ENCODE measurements at regions not wholly inside any gene's neighbourhood (a gene's known extent, or its start where the extent isn't known, plus 50 kb on each side); places are given as distances from the start of the nearest gene placed in this dataset.

- TF ChIP-seq CREB1 (CRISPR knock-in tag; IDR thresholded peaks at IDR 0.05; ENCODE audit: low read depth) (no peak), REST (IDR thresholded peaks at IDR 0.05; ENCODE audit: unreplicated experiment) (no peak), EZH2 (IDR thresholded peaks at IDR 0.05; ENCODE audit: low read depth, unreplicated experiment) (no peak)
These were observed 570.6 kb upstream of the KLF4 start for GRCh38 chr9:108060175-108060574.

All from GM23338 (cell line).